HG03066 (cell line): ENCODE measurements at regions not wholly inside any gene's neighbourhood (a gene's known extent, or its start where the extent isn't known, plus 50 kb on each side); places are given as distances from the start of the nearest gene placed in this dataset.
A peak's percentile ranks its signal among the peaks of the same experiment; 100 is the strongest.
"Not testable (repeated sequence)": the region's sequence is repeated elsewhere in the genome, so short reads cannot be mapped to it uniquely, and the experiment has no call there.

Experiments
- ATAC-seq: cut with Tn5 transposase; IDR thresholded peaks from one replicate; pipeline ENCODE4 v1.9.1; 2021; ENCODE audit warnings: low read depth; ENCODE audit not compliant: unreplicated experiment

DNA sequence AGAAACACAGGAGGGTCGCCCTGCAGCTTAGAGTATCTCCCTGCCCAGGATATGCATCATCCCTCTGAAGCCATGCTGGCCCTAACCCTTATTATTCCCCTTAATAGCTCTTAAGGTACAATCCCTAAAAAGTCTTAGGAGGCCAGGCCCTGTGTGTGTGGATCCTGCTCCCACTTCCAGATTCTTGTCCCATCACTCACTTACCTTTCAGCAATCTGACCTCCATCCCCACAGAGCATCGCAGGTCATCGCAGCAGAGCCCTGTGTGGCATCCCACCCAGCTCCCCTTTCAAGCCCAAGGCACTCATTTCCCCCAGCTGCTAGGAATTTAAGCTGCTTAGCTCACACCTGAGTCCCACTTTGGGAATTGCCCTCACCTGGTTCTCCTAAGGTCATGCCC is 223.8 kb upstream of the SMLR1 start:
- ATAC-seq: no peak

- ATAC-seq: no peak
These were observed 222.3 kb upstream of the SMLR1 start for GRCh38 chr6:130604841-130605399.

DNA sequence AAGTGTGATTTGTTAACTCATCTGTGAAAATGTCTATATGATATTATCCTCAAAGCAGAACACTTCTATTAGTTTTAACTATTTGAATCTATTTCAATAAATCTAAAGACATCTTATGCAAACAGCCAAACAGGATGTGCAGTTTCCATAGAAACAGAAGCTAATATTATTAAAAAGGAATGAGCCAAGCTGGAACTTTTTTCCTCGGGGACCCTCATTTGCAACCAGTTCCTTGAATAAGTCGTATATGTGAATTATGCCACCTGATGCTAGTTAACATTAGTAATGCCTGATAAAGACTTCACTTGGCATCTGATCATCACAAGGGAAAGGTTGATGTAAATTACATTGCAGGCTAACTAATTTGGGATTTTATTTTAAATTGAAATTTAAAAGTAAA is 216.9 kb upstream of the SMLR1 start:
- ATAC-seq: no peak

GRCh38 chr6:130611366-130611765 is 215.8 kb upstream of the SMLR1 start:
- ATAC-seq: no peak

DNA sequence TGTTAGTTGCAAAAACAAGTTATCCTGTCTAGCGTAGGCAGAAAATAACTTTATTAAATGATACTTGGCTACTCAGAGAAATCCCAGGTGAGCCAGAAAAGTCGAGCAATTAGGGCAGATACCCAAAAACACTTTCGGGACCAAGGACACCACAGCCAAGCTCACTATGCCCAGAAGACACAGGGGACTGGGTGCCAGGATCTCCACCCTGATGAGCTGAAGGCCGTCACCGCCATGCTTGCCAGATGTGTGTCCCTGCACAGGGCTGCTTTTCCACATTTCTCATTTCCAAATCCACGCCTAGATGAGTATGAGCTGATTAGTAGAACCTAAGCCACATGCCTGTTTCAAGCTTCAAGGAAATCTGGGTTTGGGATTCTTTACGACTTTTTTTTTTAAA is 214.0 kb upstream of the SMLR1 start:
- no peak for ATAC-seq

- no peak for ATAC-seq
These were observed 211.4 kb upstream of the SMLR1 start for GRCh38 chr6:130615816-130616215.

GRCh38 chr6:130617658-130618057 is 209.5 kb upstream of the SMLR1 start:
- ATAC-seq: no peak

- ATAC-seq: not testable (repeated sequence)
These were observed 208.4 kb upstream of the SMLR1 start for GRCh38 chr6:130618806-130619205.

GRCh38 chr6:130620338-130620781 is 206.8 kb upstream of the SMLR1 start:
- no peak for ATAC-seq

GRCh38 chr6:130622142-130622541 is 205.1 kb upstream of the SMLR1 start:
- ATAC-seq: no peak

DNA sequence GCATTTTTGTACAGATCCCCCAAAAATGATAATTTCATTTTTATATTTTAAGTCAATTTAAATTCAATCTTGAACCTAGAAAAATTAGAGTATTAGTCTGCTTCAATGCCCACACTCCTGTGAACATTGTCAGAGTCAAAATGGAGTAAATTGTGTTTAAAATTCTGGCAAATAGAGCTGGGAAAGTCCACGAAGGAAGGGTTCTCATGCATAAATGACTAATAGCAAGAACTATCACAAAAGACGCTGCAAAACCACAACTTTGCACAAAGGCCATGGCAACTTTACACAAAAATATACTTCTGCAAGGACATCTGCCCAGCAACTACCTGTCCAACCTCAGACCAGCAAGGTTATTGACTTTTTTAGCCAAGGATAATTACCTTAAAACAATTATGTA is 203.2 kb upstream of the SMLR1 start:
- no peak for ATAC-seq

DNA sequence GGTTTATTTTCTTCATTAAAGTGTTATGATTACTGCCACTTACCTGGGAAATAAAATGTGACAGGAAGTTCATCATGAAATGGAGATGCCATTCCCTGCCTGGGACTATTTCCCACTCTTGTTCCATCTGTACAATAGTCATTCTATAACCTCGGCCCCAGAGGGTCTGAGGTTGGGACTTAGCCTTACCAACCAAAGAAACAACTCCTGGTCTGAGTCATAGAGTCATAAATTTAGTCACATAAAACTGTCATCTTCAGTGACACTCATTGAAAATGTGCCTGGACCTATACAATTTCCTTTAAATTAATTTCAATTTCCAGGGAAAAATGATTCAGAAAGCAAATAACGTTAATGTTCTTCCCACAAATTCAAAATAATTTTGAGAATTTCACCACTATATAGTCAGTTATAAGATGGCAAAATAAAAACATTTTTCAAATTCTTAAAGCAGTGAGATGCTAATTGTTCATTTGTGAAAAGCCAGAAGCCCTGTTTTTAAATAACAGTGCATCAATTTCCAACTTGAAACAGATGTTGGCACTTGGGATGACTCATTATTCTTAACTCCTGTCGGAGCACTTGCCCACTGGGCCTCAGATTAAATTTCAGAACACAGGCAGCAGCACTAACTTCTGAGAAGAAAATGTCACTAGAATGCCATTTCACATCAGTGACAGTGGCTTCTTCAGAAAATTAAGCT is 201.2 kb upstream of the SMLR1 start:
- peak; percentile 73 for ATAC-seq

DNA sequence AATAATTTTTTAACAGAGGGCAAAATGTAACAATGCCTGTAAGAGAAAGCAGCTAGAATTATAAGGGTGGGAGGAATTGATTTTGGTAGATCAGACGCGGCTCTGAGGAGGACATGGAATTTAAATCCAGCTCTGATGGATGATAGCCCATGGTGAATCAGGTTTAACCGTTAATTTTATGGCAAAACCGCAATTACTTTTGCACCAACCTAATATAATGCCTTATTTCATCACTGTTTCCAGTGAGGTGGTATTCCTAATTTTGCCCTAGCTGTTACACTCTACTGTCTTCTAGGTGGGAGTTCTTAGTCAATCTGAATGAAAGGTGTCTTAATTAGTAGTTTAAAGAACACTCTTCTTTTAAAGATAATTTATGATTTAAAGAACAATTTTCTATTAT is 198.3 kb upstream of the SMLR1 start:
- no peak for ATAC-seq

DNA sequence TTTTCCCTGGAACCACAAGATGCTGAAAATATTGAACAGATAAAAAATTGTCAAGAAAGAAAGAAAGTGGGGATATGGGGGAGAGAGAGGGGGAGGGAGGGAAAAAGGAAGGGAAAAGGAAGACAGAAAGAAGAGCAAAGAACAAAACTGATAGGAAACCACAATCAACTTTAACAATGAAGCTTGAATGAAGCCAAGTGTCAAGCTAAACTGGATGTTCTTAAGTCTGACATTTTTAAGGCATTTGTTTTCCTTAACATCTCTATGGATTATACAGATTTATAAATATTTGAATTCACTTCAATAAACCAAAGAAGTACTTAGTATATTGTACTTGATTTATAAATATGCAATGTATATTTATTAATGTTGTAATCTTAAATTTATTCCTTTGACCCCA is 197.6 kb upstream of the SMLR1 start:
- ATAC-seq: no peak

- no peak for ATAC-seq
These were observed 194.9 kb upstream of the SMLR1 start for GRCh38 chr6:130632277-130632676.

GRCh38 chr6:130632897-130633296 is 194.3 kb upstream of the SMLR1 start:
- no peak for ATAC-seq

- ATAC-seq: no peak
These were observed 183.8 kb upstream of the SMLR1 start for GRCh38 chr6:130643361-130643760.

DNA sequence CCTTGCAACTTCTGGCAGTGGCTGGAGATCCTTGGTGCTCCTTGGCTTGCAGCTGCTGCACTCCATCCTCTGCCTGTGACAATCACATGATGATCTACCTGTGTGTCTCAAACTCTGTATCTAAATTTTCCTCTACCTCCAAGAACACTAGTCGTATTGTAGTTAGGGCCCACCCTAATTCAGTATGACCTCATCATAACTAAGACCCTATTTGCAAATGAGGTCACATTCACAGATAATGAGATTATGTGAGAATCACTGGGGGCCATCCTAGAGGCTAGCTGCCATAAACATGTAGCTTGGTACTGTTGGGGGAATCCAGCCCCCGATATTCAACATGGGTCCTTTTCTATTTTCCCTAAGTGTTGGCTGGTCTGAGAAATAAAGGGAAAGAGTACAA is 183.0 kb upstream of the SMLR1 start:
- ATAC-seq: no peak

GRCh38 chr6:130644769-130645168 is 182.4 kb upstream of the SMLR1 start:
- not testable (repeated sequence) for ATAC-seq

DNA sequence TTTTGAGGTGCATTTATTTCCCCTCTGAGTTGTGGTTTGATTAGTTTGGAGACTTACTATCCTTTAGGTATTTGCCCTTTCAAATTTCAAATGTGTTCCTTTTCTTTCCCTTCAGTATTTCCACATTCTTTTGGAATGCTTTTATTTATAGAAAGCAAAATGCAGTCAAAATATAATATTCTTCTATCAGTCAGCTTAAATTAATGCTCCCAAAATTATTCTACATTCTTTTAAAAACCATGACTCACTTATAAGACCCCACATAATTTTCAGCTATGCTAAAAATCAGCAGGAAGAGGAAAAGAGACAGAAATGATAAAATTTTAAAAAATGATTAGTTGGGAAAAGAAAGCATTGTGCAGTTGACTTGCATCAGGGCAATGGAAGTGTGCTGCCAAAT is 180.0 kb upstream of the SMLR1 start:
- ATAC-seq: no peak

GRCh38 chr6:130655586-130655985 is 171.6 kb upstream of the SMLR1 start:
- no peak for ATAC-seq

DNA sequence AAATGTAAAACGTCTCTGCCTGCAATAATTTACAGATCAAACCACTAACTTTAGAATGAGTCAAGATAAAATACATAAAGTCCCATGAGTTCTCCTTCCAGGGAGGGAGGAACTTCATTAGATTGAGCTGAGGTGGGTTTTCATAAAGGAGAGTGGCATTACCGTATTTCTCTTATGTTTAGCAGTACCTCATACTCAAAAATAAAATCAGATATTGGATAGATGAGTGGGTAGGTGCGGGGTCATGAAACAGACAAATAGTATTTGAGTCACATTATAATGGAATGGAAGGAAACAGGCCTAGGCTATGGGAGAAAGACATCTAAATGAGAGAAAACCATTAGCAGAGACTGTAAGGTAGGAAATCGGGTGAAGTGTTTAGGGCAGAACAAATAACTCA is 166.1 kb upstream of the SMLR1 start:
- ATAC-seq: no peak

DNA sequence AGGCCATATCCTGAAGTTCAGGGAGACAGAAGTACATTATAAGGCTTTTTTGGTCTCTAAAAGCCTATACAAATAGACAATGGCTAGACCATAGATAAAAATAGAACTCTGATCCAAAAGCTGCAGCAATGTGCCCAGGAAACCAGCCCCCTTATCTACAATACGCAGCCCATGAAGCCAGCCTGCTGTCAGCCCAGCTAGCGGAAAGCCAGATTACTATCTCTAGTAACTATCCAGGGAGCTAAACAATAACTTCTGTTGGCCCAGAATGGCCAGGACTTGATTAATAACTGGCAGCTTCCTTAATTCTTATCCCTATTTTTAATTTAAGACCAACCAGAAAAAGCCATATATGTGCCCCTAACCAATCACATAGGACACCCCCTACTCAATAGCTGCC is 160.4 kb upstream of the SMLR1 start:
- no peak for ATAC-seq
